H1 (cell line): ENCODE measurements at regions not wholly inside any gene's neighbourhood (a gene's known extent, or its start where the extent isn't known, plus 50 kb on each side); places are given as distances from the start of the nearest gene placed in this dataset.

Experiments used
- CTBP2 ChIP-seq: IDR thresholded peaks from 2 replicates; pipeline ENCODE4 v1.7.0; 2011; ENCODE audit warnings: borderline replicate concordance, mild to moderate bottlenecking, moderate library complexity, mixed read lengths, low read length; ENCODE audit not compliant: insufficient read depth, insufficient read length
- SRF ChIP-seq: IDR thresholded peaks from 2 replicates; pipeline ENCODE4 v1.6.1; 2011; ENCODE audit warnings: mild to moderate bottlenecking, low read depth, low read length, moderate library complexity
- TAF1 ChIP-seq: IDR thresholded peaks from 2 replicates; pipeline ENCODE4 v1.6.1; 2011; ENCODE audit warnings: mild to moderate bottlenecking, low read depth, low read length
- ZNF274 ChIP-seq: IDR thresholded peaks from 2 replicates; pipeline ENCODE4 v1.7.0; 2012; ENCODE audit warnings: low read length, borderline replicate concordance; ENCODE audit errors: extremely low read depth

DNA sequence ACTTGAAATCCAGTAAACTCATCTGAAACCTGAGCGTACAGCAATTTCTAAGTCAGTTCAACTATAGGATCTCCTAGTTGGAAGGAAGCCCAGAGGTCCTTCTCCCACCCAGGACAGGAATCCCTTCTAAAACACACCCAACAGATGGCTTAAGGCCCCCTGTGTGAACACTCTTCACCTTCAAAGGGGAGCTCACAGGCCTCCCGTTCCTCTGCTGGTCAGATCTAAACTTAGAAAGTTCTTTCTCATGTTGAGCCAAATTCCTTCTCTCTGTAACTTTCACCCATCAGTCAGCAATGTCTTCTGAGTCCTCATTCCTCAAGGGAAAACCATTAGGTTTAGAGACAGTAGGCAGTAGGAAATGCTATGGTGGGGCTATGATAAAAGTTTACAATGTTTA, 355.2 kb downstream of the PCNX1 start (continued):
- TF ChIP-seq SRF (no peak), CTBP2 (no peak), ZNF274 (no peak), TAF1 (no peak)
